Loucy (cell line): ENCODE measurements at regions not wholly inside any gene's neighbourhood (a gene's known extent, or its start where the extent isn't known, plus 50 kb on each side); places are given as distances from the start of the nearest gene placed in this dataset.
"Not testable (repeated sequence)": the region's sequence is repeated elsewhere in the genome, so short reads cannot be mapped to it uniquely, and the experiment has no call there.

Source experiments
- EZH2phosphoT487 ChIP-seq: fragments of 200-600 bp; IDR thresholded peaks from 2 replicates; pipeline ENCODE4 v1.6.1; 2018; ENCODE audit warnings: antibody characterized with exemption, mild to moderate bottlenecking, moderate library complexity, borderline replicate concordance
- TF ChIP-seq, protein P1 (sequence below): fragments of 200-600 bp; sonication (generic); conservative IDR thresholded peaks from 2 replicates; pipeline ENCODE4 v1.5.1; 2014; ENCODE audit warnings: mild to moderate bottlenecking, antibody characterized with exemption, low read length

DNA sequence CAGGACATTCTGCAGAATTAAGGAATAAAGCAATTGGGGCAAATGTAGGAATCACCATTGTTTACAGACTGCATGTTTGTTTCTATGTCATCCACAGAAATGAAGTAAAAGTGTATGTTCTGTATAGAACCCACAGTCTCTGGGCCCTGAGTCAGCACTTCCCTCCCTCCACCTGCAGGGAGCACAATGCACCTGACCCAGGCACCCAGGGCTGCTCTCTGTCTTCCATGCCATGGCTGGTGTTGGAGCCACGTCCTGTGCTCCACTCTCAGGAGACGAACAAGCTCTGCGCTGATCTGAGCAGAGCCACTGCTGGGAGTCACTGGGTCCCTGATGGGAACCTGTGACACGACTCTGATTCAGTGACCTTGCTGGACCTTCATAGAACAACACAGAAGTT is 942.5 kb downstream of the TMEM121 start:
- TF ChIP-seq, protein P1, sequence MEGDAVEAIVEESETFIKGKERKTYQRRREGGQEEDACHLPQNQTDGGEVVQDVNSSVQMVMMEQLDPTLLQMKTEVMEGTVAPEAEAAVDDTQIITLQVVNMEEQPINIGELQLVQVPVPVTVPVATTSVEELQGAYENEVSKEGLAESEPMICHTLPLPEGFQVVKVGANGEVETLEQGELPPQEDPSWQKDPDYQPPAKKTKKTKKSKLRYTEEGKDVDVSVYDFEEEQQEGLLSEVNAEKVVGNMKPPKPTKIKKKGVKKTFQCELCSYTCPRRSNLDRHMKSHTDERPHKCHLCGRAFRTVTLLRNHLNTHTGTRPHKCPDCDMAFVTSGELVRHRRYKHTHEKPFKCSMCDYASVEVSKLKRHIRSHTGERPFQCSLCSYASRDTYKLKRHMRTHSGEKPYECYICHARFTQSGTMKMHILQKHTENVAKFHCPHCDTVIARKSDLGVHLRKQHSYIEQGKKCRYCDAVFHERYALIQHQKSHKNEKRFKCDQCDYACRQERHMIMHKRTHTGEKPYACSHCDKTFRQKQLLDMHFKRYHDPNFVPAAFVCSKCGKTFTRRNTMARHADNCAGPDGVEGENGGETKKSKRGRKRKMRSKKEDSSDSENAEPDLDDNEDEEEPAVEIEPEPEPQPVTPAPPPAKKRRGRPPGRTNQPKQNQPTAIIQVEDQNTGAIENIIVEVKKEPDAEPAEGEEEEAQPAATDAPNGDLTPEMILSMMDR: peak; percentile 35
- TF ChIP-seq EZH2phosphoT487: not testable (repeated sequence)
